Activated effector memory CD4-positive, alpha-beta T cell treated with anti-CD3 and anti-CD28 coated beads, Interleukin-2, amount 50 U/mL, for 16 hours (primary cell): ENCODE measurements at regions not wholly inside any gene's neighbourhood (a gene's known extent, or its start where the extent isn't known, plus 50 kb on each side); places are given as distances from the start of the nearest gene placed in this dataset.

Experiments used
- DNase-seq: peaks from one replicate; pipeline ENCODE4 v3.0.0-alpha.2; 2020

DNA sequence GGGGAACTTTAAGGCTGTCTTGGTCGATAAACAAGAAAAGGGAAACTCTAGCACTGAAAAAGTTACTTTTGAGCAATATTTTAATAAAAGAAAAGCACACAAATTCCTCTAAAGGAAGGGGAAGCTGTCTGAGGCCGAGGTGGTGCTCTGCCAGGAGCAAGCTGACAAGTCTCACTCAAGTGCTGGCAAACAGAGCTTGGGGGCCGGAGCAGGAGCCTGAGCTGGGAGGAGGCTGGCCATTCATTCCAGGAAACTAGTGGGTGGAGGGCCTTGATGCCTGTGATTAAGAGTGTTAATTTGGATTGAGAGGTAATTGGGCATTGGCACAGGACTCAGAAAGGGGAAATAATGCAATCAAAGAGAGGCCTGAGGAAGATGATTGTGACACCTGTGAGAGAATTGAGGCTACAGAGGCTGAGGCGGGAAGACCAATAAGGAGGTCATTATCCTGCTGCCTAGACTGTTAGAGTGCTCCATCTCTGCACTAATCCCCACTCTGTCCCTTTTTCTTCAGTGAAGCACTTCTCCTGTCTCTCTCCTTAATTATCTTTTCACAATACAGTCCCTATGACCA lies 154.9 kb upstream of the COL1A2 start:
- no peak for DNase-seq

DNA sequence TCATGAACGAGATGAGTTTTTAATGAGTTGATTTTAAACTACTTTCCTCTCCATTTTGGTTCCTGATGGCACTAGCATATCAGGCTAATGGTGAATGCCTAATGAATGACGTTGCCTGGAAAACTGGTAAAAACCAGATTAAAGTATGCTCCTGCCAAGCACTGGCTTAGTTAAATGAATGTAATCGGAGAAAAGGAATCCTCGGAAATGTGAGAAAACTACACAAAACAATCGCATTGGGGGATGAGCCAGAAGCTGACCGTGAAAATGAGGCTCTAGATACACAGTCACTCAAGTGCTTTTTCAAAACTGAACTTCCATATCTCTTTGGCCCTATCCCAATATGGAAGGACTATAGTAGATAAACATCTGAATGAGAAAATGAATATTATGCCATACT lies 153.8 kb upstream of the COL1A2 start:
- DNase-seq = no peak

DNA sequence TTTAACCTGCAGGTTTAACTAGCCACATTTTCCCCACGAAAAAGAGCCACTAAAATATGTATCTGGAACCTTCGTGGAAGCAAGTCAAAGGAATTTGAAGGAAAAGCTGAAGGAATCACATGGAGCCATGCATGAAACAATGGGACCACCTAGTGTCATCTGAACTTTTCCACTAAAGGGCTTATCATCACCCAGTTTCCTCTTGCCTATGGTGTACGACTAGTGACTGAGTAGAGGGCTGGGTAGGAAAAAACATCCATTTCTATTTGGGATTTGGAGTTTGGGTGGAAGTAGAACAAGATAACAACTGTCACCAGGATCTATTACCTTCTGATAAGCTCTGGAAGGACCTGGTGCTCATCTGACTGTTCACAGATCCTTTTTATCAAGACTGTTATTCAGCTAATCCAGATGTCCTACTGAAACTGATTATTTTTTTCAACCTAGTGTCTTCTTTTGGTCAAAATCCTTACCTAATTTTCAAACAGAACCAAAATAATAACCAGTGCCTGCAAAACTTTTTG lies 153.2 kb upstream of the COL1A2 start:
- no peak for DNase-seq

GRCh38 chr7:94243066-94243711 lies 151.5 kb upstream of the COL1A2 start:
- no peak for DNase-seq

DNA sequence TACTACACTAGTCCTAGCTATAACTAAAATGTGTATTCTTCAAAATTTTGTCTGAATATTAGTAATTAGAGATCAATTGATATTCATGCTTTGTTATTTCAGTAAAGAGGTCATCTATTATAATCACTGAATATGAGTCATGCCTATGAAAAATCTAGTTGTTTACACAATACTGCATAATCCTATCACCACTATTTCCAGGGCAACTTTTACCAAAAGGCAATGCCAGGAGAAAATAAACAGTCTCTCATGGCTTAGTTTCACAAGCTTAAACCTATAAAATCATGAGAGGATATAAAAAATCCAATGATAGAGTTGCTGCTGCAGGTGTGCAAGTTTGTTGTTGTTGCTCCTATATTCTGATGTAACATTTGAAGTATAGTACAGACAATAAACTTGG lies 149.9 kb upstream of the COL1A2 start:
- DNase-seq = no peak

GRCh38 chr7:94245500-94245899 lies 149.2 kb upstream of the COL1A2 start:
- DNase-seq = no peak

- no peak for DNase-seq
Measured at GRCh38 chr7:94247970-94248369, 146.7 kb upstream of the COL1A2 start.

DNA sequence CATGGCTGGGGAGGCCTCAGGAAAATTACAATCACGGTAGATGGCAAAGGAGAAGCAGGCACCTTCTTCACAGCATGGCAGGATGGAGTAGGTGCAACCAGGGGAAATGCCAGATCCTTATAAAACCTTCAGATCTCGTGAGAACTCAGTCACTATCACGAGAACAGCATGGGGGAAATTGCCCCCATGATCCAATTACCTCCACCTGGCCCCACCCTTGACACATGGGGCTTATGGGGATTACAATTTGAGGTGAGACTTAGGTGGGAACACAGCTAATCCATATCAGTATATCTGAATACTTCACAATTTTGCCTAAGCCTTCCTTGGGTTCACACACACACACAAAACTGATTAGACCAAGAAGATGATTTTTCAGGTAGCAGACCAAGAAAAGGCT lies 145.1 kb upstream of the COL1A2 start:
- no peak for DNase-seq

DNA sequence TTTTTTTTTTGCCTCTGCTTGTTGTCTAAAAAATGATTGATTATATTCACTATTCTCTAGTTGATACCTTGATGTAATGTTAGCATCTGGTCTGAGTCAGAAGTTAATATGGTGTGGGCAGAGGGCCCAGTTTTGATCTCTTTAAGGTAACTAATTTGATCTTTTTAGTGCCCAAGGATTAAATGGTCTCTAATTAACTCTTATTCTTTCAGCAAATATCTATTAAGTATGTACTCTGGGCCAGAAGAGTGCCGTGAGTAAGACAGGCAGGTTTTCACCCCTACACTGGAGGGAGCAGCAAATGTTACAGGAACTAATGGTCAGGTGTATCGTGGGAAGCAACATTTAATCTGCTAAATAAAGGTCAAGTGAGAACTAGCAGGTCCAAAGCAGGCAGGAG lies 144.6 kb upstream of the COL1A2 start:
- no peak for DNase-seq

DNA sequence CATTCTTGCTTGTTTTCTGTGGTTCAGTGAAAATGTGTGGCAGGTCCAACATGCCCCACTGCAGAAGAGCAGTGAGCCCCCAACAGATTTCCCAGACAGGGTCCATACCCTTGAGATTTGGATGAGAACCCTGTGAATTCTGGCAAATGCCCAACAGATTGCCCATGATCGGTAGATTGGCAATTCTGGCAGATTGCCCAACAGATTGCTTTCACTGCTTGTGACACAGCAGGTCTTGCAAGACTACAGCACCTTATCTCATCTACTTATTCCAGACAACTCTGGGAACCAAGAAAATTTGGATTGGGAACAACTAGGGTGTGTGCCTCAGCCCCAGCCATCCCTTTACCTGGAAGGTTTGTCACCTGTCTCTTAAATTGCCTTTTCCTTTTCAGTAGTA lies 143.7 kb upstream of the COL1A2 start:
- DNase-seq = no peak

GRCh38 chr7:94252124-94252523 lies 142.6 kb upstream of the COL1A2 start:
- no peak for DNase-seq

DNA sequence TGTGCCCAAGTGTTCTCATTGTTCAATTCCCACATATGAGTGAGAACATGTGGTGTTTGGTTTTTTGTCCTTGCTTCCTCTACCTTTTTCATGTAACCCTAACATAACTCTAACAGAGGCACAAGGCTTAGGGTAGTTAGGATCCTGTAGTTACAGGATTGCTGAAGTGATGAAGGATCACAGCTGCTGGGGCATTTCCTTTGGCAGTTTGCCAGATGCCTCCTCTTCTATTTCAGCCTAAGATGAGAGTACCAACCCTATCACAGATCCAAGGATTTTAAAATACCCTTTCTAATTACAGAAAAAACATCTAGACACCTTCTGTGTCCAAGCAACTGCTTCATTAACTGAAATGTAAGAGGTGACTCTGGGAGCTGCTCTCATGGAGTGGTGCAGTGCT lies 141.7 kb upstream of the COL1A2 start:
- DNase-seq = no peak

- DNase-seq = no peak
Measured at GRCh38 chr7:94253686-94254085, 141.0 kb upstream of the COL1A2 start.

- DNase-seq = no peak
Measured at GRCh38 chr7:94258418-94259300, 136.0 kb upstream of the COL1A2 start.

GRCh38 chr7:94261067-94261466 lies 133.6 kb upstream of the COL1A2 start:
- no peak for DNase-seq

GRCh38 chr7:94264756-94265155 lies 129.9 kb upstream of the COL1A2 start:
- no peak for DNase-seq

DNA sequence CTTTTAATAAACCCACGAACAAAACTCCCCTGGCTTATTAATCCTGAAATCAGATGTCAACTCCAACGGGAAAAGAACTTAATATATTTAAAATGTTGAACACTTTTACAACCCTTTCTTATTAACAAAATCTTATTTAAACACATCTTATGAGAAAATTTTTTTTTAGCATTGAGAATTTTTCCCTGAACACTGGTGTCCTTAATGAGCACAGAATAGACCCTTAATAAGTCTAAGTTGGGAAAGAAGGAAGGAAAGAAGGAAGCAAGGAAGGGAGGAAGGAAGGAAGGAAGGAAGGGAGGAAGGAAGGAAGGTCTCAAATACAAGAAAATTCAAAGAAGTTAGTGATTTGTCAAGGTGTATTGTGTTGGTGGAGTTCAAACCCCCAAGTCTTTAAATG lies 129.2 kb upstream of the COL1A2 start:
- no peak for DNase-seq

GRCh38 chr7:94266238-94266644 lies 128.5 kb upstream of the COL1A2 start:
- no peak for DNase-seq

DNA sequence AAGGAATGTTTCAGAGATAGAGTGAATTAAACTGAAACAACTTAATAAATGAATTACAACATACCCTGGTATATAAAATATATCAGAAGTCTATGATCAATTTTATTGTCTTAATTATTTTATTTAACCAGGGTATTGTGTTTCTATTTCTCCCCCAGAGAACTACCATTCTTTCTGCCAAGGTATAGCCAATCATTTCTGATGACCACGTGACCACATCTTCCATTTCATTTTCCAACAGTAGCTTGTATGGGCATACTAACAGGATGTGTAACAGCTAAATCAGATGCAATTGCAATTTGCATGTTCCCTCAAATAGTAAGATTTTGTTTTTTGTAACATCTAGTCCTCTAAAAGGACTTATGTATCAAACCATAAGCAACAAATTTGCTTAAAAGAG lies 123.9 kb upstream of the COL1A2 start:
- no peak for DNase-seq

GRCh38 chr7:94272821-94273583 lies 121.7 kb upstream of the COL1A2 start:
- no peak for DNase-seq

- no peak for DNase-seq
Measured at GRCh38 chr7:94274828-94275227, 119.9 kb upstream of the COL1A2 start.

DNA sequence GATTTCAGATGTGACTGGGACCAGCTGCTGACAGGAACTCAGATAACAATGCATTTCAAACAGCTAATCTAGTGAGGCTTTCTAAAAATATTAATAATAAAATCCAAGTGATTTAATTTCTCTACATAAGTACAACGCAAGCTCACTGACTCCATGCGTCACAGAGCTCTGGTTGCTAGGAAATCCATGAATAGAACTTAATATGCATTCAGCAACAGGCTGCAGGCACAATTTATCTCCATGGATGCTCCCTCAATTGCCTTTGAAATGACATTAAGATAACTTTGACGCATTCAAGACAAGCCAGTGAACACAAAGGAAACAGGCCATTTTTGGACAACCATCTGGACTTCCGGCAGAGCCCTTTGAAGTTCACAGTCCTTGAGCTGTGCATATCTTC lies 118.7 kb upstream of the COL1A2 start:
- DNase-seq = no peak

GRCh38 chr7:94276795-94277194 lies 117.9 kb upstream of the COL1A2 start:
- DNase-seq = no peak
